Left cardiac atrium (tissue), 4 donors: ENCODE measurements at regions not wholly inside any gene's neighbourhood (a gene's known extent, or its start where the extent isn't known, plus 50 kb on each side); places are given as distances from the start of the nearest gene placed in this dataset.

Source experiments
- ATAC-seq, 2 donors: fragments of 200-7000 bp; cut with Tn5 transposase; one replicate each; pipeline ENCODE4 v1.9.1; 2020; ENCODE audit warnings: mild to moderate bottlenecking in 2 of 2, moderate library complexity in 2 of 2
- DNase-seq: peaks from one replicate; pipeline ENCODE4 v3.0.0-alpha.2; 2020
- intact Hi-C, 2 donors: fragments of 100-400 bp; cut with DNase I; formaldehyde crosslinking; loops; one replicate each; pipeline versions ENCODE4 v1.14.1 to v1.15.1; 2022 to 2023
- donor health status: DM: no; HTN: yes; CAD: no.
- donor health status: DM: no; HTN: yes; CAD: no; lungs with severe emphysema.
- donor health status: DM: yes; HTN: yes; CAD: no.
- donor health status: Dilated cardiomyopathy.

DNA sequence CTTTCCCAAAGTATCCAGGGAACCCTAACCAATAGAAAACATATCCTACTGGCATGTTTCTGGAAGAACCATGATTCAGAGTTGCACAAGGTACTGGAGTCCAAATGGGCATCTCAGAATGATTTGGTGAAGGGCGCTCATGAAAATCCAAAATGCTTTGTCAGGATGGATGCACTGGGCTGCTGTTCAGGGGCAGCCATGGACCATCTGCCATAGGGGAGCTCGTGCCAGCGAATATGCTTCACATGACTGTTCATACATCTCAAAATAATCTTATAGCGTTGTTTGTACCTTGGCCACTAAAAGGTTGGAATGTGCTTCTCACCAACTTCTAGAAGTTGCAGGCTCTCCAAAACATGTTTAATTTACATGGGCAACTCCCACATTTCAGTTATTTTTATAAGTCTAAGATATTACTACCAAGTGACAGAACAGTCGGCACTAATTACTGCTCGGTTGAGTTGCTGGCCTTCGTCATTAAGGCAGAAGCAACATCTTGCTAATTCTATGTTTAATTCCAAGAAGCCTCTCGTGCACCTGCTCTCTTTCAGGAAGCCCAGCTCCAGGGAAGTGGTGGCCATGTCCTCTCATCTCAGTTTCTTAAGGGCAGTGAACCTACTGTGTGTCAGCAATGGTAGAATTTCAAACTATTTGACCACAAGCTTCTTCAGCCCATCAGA lies 1497.7 kb downstream of the TBC1D22A start:
- DNase-seq (no peak), ATAC-seq (no peak)
- intact Hi-C loops, result no loop called here

GRCh38 chr22:48258811-48259210 lies 1496.4 kb downstream of the TBC1D22A start:
- intact Hi-C loops, result no loop called here
- DNase-seq, result no peak
- ATAC-seq, result no peak

DNA sequence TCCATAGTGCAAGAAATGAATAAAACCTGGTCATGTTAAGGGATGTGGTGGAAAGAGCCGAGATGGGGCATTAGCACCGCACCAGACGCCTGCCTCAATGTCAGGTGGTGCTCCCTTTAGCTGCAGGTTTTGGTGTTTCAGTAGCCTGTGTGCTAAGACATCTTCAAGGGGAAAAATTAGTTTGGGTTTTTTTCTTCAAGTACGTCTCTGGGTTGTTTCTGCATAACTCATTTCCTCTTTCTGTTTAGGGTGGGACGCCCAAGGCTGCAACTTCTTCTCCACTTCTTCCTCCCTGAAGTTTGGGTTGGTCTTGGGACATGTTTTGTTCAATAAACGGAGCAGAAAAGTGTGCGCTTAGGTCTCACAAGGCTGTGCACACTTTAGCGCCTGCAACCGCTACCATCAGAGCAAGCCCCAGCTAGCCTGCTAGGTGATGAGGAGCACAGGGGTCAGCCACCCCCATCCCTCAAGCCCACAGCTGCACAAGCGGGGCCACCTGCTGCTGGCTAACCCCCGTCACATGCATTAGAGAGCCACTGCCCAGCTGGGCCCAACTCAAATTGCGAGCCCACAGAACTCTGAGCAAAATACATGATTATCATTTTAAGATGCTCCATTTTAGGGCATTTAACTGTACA lies 1495.7 kb downstream of the TBC1D22A start:
- ATAC-seq (peak in 1 of 2 donors; percentile 19), DNase-seq (no peak)
- intact Hi-C loops, result no loop called here

GRCh38 chr22:48257685-48258055 lies 1495.2 kb downstream of the TBC1D22A start:
- peak; percentile 47 for DNase-seq
- intact Hi-C loops, result no loop called here
- peak in 1 of 2 donors; percentile 84 for ATAC-seq

DNA sequence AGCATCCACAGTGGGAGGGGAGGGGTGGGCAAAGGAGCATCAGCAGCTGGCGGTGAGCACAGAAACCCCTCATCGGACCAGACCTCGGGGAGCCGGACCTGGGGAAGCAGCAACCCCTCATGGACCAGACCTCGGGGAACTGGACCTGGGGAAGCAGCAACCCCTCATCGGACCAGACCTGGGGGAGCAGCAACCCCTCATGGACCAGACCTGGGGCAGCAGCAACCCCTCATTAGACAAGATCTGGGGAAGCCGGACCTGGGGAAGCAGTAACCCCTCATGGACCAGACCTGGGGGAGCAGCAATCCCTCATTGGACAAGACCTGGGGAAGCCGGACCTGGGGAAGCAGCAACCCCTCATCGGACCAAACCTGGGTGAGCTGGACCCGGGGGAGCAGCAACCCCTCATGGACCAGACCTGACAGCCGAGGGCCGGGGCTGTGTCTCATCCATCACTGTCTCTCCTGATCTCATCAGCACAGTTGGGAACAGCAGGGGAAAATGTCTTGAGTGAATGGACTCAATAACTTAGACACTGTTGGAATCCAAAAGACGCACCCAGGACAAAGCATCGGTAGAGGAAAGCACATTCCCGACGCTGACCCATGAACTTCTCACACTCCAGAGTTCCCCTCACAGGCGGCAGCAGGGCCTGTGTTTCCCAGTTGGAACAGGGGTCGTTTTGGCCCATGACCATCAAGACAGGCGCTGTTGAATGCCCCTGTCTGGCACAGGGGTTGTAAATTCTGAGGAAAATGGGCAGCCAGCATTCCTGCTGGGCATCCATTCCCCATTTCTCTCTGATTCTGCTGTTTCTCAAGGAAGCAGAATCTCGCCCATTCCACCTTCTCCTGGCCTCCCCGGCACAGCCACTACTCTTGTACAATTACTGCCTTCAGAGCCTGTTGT lies 1494.6 kb downstream of the TBC1D22A start:
- DNase-seq (no peak), ATAC-seq (no peak)
- intact Hi-C loops, result no loop called here

DNA sequence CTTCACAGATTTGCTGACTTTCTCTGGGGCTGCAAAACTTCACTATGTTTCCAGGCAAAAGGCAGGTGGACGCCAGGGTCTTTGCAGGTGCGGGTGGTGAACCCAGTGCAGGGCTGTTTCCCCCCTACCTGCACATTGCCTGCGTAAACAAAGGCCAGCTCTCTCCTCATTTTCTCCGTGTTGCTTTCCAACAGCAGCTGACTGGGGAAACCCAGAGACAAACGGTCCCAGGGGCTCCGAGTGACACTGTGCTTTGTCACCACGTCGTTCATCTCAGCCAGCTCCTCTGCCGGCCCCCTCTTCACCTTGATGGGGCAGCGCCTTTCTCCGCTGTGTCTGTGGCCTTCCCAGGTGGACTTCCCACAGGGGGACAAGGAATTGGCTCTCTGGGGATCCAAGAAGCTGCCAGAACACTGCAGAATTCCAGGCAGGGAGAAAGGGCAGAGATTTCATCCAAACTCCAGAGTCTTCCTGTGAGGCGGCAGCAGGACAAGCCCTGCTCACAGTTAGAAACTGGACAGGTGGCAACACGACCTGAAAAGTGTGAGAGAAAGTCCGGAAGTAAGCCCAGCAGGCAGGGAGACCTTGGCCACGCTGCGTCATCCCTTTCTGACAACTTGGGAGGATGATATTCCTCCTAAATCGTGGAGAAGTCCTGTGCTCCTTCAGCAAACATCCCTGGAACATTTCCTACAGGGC lies 1493.7 kb downstream of the TBC1D22A start:
- intact Hi-C loops, result no loop called here
- ATAC-seq (no peak), DNase-seq (no peak)

DNA sequence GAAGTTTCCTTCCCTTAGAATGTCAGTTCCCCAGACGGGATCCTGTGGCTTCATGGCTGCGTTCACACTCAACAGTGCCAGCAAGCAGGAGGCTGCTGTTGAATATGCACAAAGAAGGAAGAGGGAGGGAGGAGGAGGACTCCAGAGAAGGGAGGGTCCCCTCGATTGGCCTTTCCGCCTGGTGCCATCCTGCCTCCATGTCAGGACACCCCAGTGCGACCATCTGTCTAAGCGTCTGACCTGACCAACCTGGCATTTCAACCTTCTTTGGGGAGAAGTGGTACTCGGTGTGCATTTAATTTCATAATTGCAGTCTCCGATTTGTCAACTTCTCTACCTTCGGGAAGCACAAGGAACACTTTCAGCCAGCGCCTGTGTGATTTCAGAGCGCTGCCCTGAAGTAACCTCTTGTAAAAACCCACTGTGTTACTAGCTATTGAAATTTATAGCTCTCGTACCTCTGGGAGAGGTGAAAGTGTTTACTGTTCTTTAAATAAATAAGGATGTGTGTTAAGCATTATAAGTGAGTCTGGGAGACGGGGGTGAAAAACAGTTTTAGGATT lies 1491.9 kb downstream of the TBC1D22A start:
- no peak for ATAC-seq
- no peak for DNase-seq
- intact Hi-C loops, result no loop called here

DNA sequence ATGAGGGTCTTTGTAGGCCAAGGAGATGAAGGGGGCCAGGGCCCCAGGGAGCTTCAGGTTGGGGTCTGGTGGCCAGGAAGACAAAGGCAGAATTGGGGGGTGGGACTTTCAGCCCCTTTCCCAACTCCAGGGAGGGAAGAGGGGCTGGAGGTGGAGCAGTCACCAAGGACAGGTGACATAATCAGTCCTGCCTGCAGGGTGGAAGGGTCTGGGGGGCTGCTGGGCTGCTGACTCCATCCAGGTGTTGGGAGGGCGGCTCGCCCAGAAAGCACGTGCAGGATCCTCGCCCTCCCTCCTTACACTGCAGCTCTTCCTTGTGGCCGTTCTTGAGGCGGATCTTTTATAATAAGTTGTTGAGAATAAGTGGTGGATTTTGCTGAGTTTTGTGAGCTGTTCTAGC lies 1491.1 kb downstream of the TBC1D22A start:
- intact Hi-C loops, result no loop called here
- DNase-seq (no peak), ATAC-seq (no peak)

GRCh38 chr22:48253136-48253535 lies 1490.7 kb downstream of the TBC1D22A start:
- ATAC-seq (no peak), DNase-seq (no peak)
- intact Hi-C loops, result no loop called here

- ATAC-seq (no peak), DNase-seq (no peak)
- intact Hi-C loops, result no loop called here
These were observed 1489.2 kb downstream of the TBC1D22A start for GRCh38 chr22:48251629-48252028.

DNA sequence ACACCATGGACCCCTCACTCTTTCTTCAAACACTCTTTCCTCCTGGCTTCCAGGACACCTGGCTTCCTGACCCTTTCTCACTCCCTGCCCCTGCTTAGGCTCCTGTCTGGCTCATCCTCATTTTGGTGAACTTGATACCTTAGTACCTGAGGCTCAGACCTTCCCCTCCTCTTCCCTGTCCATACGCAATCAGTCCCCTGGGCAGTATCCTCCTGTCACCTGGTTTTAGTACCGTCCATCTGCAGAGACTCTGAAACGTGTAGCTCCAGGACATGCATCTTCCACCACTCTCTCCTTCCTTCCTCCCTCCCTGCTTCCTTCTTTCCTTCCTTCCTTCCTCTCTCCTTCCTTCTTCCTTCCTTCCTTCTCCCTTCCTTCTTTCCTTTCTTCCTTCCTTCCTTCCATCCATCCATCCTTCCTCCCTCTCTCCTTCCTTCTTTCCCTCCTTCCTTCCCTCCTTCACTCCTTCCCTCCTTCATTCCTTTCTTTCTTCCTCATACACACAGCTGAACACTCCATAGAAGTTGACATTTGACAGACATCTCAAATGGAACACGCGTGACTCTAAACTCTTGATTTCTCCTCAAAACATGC lies 1488.6 kb downstream of the TBC1D22A start:
- no peak for DNase-seq
- intact Hi-C loops, result no loop called here
- no peak for ATAC-seq

GRCh38 chr22:48250286-48250895 lies 1487.9 kb downstream of the TBC1D22A start:
- intact Hi-C loops, result no loop called here
- ATAC-seq (no peak), DNase-seq (no peak)

GRCh38 chr22:48249713-48250268 lies 1487.3 kb downstream of the TBC1D22A start:
- intact Hi-C loops, result no loop called here
- no peak for DNase-seq

GRCh38 chr22:48248901-48249455 lies 1486.5 kb downstream of the TBC1D22A start:
- DNase-seq, result no peak
- intact Hi-C loops, result no loop called here
- no peak for ATAC-seq

More at GRCh38 chr22:48249713-48250268, 1487.3 kb downstream of the TBC1D22A start:
- ATAC-seq, result no peak

DNA sequence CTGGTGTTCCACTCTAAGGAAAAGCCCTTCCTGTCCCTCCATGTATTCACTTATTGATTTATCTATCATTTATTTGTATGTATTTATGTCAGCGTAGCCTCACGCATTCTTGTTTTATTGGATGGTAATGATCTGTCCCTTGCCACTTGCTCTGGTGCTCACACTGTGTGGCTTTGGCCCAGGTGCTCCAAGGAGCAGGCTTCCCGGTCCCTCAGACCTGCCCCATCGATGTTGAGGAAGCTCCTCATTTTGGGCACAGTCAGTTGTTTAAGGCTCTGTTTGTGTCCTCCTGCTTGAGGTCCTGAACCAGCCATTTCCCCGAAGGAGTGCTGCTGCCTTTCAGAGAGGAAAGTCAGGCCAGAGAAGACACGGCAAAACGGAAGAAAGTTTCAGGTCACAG lies 1485.4 kb downstream of the TBC1D22A start:
- ATAC-seq, result no peak
- intact Hi-C loops, result no loop called here
- no peak for DNase-seq

- DNase-seq, result no peak
- intact Hi-C loops, result no loop called here
- no peak for ATAC-seq
These were observed 1482.7 kb downstream of the TBC1D22A start for GRCh38 chr22:48245196-48245485.

DNA sequence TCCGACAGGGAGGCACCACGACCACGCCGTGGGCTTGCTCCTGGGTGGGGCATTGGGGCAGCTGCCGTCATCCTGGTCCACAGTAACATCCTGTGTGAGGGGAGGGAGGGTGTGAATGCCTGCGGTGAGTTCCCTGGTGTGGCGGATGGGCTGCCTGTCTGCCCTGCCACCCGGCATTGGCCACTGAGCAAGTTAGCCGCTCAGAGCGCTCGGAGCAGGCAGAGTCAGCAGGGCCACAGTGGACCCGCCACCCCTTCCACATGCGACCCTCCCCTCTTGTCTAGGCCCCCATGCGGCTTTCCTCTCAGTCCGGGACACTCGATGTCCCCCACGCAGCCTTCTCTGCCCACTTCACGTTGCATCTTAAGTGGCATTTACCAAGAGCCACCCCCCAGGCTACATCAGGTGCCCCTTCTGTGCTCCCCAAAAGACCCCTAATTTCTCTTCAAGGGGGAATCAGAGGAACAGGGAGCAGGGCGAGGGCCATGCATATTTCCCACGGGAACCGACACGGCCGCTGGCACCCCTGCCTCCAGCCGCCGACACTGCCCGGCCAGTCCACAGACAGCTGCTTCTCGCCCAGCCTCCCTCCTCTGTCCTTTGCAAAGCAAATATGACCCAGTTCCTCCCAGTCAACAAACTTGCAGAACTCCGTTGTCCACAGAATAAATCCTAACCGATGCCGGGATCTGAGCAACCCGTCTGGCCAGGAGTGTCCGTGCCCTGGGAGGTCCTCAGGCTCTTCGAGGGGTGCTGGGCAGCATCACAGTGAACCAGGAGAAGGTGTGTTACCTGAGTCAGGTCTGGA lies 1482.1 kb downstream of the TBC1D22A start:
- no peak for ATAC-seq
- no peak for DNase-seq
- intact Hi-C loops, result no loop called here
